ENCODE measurements at regions not wholly inside any gene's neighbourhood (a gene's known extent, or its start where the extent isn't known, plus 50 kb on each side); places are given as distances from the start of the nearest gene placed in this dataset.

- TF ChIP-seq ZBTB43 (CRISPR knock-in tag; conservative IDR thresholded peaks at IDR 0.05) = no peak
- no peak for TF ChIP-seq ZSCAN5A (CRISPR knock-in tag; IDR thresholded peaks at IDR 0.05; ENCODE audit: borderline replicate concordance)
- TF ChIP-seq NFKB2 (CRISPR knock-in tag; IDR thresholded peaks at IDR 0.05; ENCODE audit: borderline replicate concordance) = no peak
- no peak for TF ChIP-seq ZBTB20 (CRISPR knock-in tag; IDR thresholded peaks at IDR 0.05; ENCODE audit: borderline replicate concordance, low read depth)
- no peak for TF ChIP-seq PRDM15 (CRISPR knock-in tag; IDR thresholded peaks at IDR 0.05)
Measured at GRCh38 chr5:17912794-17913193, 278.5 kb downstream of the TAF11L14 start (continued).

GRCh38 chr5:17916446-17916845 is 282.2 kb downstream of the TAF11L14 start:
- intact Hi-C loops (cut with micrococcal nuclease; ENCODE audit: unreplicated experiment) = no loop called here
- H3K4me1 ChIP-seq (ENCODE audit: insufficient read depth, low read length) = no peaks in the 10 kb centered on the region
- no peak for TF ChIP-seq MED1 (CRISPR knock-in tag; IDR thresholded peaks at IDR 0.05)
- no peak for TF ChIP-seq NR1H2 (CRISPR knock-in tag; IDR thresholded peaks at IDR 0.05; ENCODE audit: borderline replicate concordance, low read depth)
- no peak for TF ChIP-seq ZMAT3 (CRISPR knock-in tag; conservative IDR thresholded peaks at IDR 0.05)
- no peak for TF ChIP-seq RBM39 (IDR thresholded peaks at IDR 0.05; ENCODE audit: low read depth, low read length, poor library complexity, severe bottlenecking)
- TF ChIP-seq ATM (IDR thresholded peaks at IDR 0.05; ENCODE audit: borderline replicate concordance) = no peak
- TF ChIP-seq HES4 (CRISPR knock-in tag; IDR thresholded peaks at IDR 0.05; ENCODE audit: borderline replicate concordance) = no peak
- TF ChIP-seq SAFB2 (CRISPR knock-in tag; IDR thresholded peaks at IDR 0.05; ENCODE audit: borderline replicate concordance, low read depth) = no peak
- no peak for TF ChIP-seq ZNF597 (CRISPR knock-in tag; IDR thresholded peaks at IDR 0.05)
- TF ChIP-seq KDM5A (IDR thresholded peaks at IDR 0.05; ENCODE audit: borderline replicate concordance, low read length) = no peak
- no peak for TF ChIP-seq RXRA (CRISPR knock-in tag; IDR thresholded peaks at IDR 0.05)
- TF ChIP-seq ATF3 (CRISPR knock-in tag; IDR thresholded peaks at IDR 0.05) = no peak
- TF ChIP-seq NFRKB (IDR thresholded peaks at IDR 0.05) = no peak

More at GRCh38 chr5:17916446-17916845, 282.2 kb downstream of the TAF11L14 start:
- Histone ChIP-seq H3K4me3 (replicated peaks in 1 of 3; ENCODE audit: insufficient read depth in 1 of 3, low read depth in 2 of 3, low read length in 3 of 3) (no peak overlapping the region), H3K9me3 (ENCODE audit: low read length) (peaks cover 77% of the 10 kb centered on the region), H3K9ac (ENCODE audit: insufficient read depth, low read depth, low read length) (no peak overlapping the region), H3K79me2 (ENCODE audit: insufficient read depth, low read length) (no peaks in the 10 kb centered on the region), H3K36me3 (replicated peaks in 1 of 2; ENCODE audit: control insufficient read depth in 1 of 2, insufficient read depth in 2 of 2, low read length in 2 of 2) (no peaks in the 10 kb centered on the region), H3K27me3 (ENCODE audit: control insufficient read depth in 1 of 2, insufficient read depth in 2 of 2, low read length in 2 of 2) (no peaks in the 10 kb centered on the region), H2AFZ (ENCODE audit: low read length) (no peak overlapping the region), H3K4me2 (ENCODE audit: low read depth, low read length) (no peak overlapping the region), H4K20me1 (ENCODE audit: insufficient read depth, low read length) (no peaks in the 10 kb centered on the region), H3K27ac (ENCODE audit: extremely low read length, insufficient read depth, low read length) (no peak overlapping the region)
- in situ Hi-C loops (cut with HindIII; ENCODE audit: extremely low pct_ligation_motif_present, low pct_unique_long_range_greater_than_20kb) = no loop called here
- ATAC-seq (no peak), FAIRE-seq (no peak), DNase-seq (ENCODE audit: low spot score) (no peak)
- ChIA-PET POLR2A (no interaction called here), CTCF (ENCODE audit: low intra/inter-chr PET ratio, low total read pairs) (no interaction called here)
- BruUV-seq (replicated peaks) = no TSS peak
- 7% methylated on average over 6 of the region's 6 CpGs for WGBS (ENCODE audit: low lambda C conversion rate)

All from HepG2 (cell line).